ENCODE measurements at regions not wholly inside any gene's neighbourhood (a gene's known extent, or its start where the extent isn't known, plus 50 kb on each side); places are given as distances from the start of the nearest gene placed in this dataset.

- TF ChIP-seq EP300 (IDR thresholded peaks at IDR 0.05; ENCODE audit: borderline replicate concordance) (no peak), TAF1 (IDR thresholded peaks at IDR 0.05; ENCODE audit: low read depth) (no peak), YY1 (IDR thresholded peaks at IDR 0.05; ENCODE audit: low read depth) (no peak), MAX (IDR thresholded peaks at IDR 0.05) (no peak)
Observed at GRCh38 chr10:6746782-6747181, 166.7 kb upstream of the PRKCQ start.

Data from Ishikawa (cell line).